Neural progenitor cell (in vitro differentiated cells): ENCODE measurements at regions not wholly inside any gene's neighbourhood (a gene's known extent, or its start where the extent isn't known, plus 50 kb on each side); places are given as distances from the start of the nearest gene placed in this dataset.
"Not testable (repeated sequence)": the region's sequence is repeated elsewhere in the genome, so short reads cannot be mapped to it uniquely, and the experiment has no call there.

ENCODE experiments used
- DNase-seq: peaks from one replicate; pipeline ENCODE4 v3.0.0-alpha.2; 2016; ENCODE audit warnings: low spot score
- H2AFZ ChIP-seq: fragments of 200-600 bp; sonication (generic); replicated peaks from 2 replicates; pipeline ENCODE4 v1.6.1; 2016; ENCODE audit warnings: antibody characterized with exemption
- H3F3A ChIP-seq: fragments of 200-600 bp; sonication (generic); 2 replicates; pipeline ENCODE4 v1.6.1; 2016; ENCODE audit warnings: antibody characterized with exemption, low read depth
- H3K27ac ChIP-seq: fragments of 200-600 bp; sonication (generic); 2 replicates; pipeline ENCODE4 v1.5.1; 2016; ENCODE audit warnings: mild to moderate bottlenecking
- H3K27me3 ChIP-seq: fragments of 200-600 bp; sonication (generic); 2 replicates; pipeline ENCODE4 v1.6.1; 2016; ENCODE audit warnings: mild to moderate bottlenecking, moderate library complexity
- H3K36me3 ChIP-seq: fragments of 200-600 bp; sonication (generic); 2 replicates; pipeline ENCODE4 v1.5.1; 2016
- H3K4me1 ChIP-seq: fragments of 200-600 bp; sonication (generic); 2 replicates; pipeline ENCODE4 v1.6.1; 2016; ENCODE audit warnings: mixed run types
- H3K4me2 ChIP-seq: fragments of 200-600 bp; sonication (generic); 2 replicates; pipeline ENCODE4 v1.6.1; 2016
- H3K4me3 ChIP-seq: fragments of 200-600 bp; sonication (generic); 2 replicates; pipeline ENCODE4 v1.5.1; 2016
- H3K79me2 ChIP-seq: fragments of 200-600 bp; sonication (generic); 2 replicates; pipeline ENCODE4 v1.6.1; 2016; ENCODE audit warnings: low read depth
- H3K9ac ChIP-seq: fragments of 200-600 bp; sonication (generic); 2 replicates; pipeline ENCODE4 v1.6.1; 2016
- H3K9me3 ChIP-seq: fragments of 200-600 bp; sonication (generic); 2 replicates; pipeline ENCODE4 v1.5.1; 2016; ENCODE audit warnings: low read depth
- H4K20me1 ChIP-seq: fragments of 200-600 bp; sonication (generic); 2 replicates; pipeline ENCODE4 v1.6.1; 2016; ENCODE audit warnings: low read depth
- H3K27ac Mint-ChIP-seq: 3 replicates; pipeline ENCODE4 v1.8.0; 2021; ENCODE audit warnings: mixed read lengths
- H3K27me3 Mint-ChIP-seq: 2 replicates; pipeline ENCODE4 v1.8.0; 2022; ENCODE audit warnings: low read depth, mild to moderate bottlenecking, inconsistent platforms, moderate library complexity, mixed read lengths; ENCODE audit not compliant: insufficient read depth
- H3K36me3 Mint-ChIP-seq: 3 replicates; pipeline ENCODE4 v1.8.0; 2021; ENCODE audit warnings: mixed read lengths
- H3K4me1 Mint-ChIP-seq: 3 replicates; pipeline ENCODE4 v1.8.0; 2021; ENCODE audit warnings: mixed read lengths
- H3K4me3 Mint-ChIP-seq: 3 replicates; pipeline ENCODE4 v1.8.0; 2021; ENCODE audit warnings: mild to moderate bottlenecking, moderate library complexity, mixed read lengths
- H3K9me3 Mint-ChIP-seq: 3 replicates; pipeline ENCODE4 v1.8.0; 2020; ENCODE audit warnings: mixed read lengths
- EZH2 ChIP-seq: fragments of 200-600 bp; sonication (generic); IDR thresholded peaks from 2 replicates; pipeline ENCODE4 v1.6.1; 2017; ENCODE audit warnings: antibody characterized with exemption, mild to moderate bottlenecking, moderate library complexity
- EZH2phosphoT487 ChIP-seq: fragments of 200-600 bp; sonication (generic); IDR thresholded peaks from 2 replicates; pipeline ENCODE4 v1.6.1; 2017; ENCODE audit warnings: antibody characterized with exemption
- TF ChIP-seq, protein P1 (sequence below): fragments of 200-600 bp; sonication (generic); IDR thresholded peaks from 2 replicates; pipeline ENCODE4 v1.5.1; 2017; ENCODE audit warnings: antibody characterized with exemption, mild to moderate bottlenecking

GRCh38 chr3:102354818-102355515, 79.8 kb upstream of the ZPLD1 start:
- DNase-seq = no peak
- no peak overlapping the region for H3K4me3 ChIP-seq
- H3K36me3 ChIP-seq = no peaks in the 10 kb centered on the region
- H3K9me3 ChIP-seq = no peaks in the 10 kb centered on the region
- H3K9me3 Mint-ChIP-seq = no peaks in the 10 kb centered on the region
- no peaks in the 10 kb centered on the region for H3K27me3 ChIP-seq
- H3K36me3 Mint-ChIP-seq = no peaks in the 10 kb centered on the region
- TF ChIP-seq EZH2phosphoT487 (no peak), EZH2 (no peak)
- TF ChIP-seq, protein P1, sequence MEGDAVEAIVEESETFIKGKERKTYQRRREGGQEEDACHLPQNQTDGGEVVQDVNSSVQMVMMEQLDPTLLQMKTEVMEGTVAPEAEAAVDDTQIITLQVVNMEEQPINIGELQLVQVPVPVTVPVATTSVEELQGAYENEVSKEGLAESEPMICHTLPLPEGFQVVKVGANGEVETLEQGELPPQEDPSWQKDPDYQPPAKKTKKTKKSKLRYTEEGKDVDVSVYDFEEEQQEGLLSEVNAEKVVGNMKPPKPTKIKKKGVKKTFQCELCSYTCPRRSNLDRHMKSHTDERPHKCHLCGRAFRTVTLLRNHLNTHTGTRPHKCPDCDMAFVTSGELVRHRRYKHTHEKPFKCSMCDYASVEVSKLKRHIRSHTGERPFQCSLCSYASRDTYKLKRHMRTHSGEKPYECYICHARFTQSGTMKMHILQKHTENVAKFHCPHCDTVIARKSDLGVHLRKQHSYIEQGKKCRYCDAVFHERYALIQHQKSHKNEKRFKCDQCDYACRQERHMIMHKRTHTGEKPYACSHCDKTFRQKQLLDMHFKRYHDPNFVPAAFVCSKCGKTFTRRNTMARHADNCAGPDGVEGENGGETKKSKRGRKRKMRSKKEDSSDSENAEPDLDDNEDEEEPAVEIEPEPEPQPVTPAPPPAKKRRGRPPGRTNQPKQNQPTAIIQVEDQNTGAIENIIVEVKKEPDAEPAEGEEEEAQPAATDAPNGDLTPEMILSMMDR = no peak
- no peaks in the 10 kb centered on the region for H3K27me3 Mint-ChIP-seq
- H3K27ac ChIP-seq = no peak overlapping the region
- no peak overlapping the region for H3K9ac ChIP-seq
- peaks cover 42% of the 10 kb centered on the region for H3K4me1 ChIP-seq
- H3K4me3 Mint-ChIP-seq = no peak overlapping the region
- H3K27ac Mint-ChIP-seq = no peak overlapping the region
- H3K4me2 ChIP-seq = no peak overlapping the region
- peaks cover 39% of the 10 kb centered on the region for H3F3A ChIP-seq
- no peak overlapping the region for H2AFZ ChIP-seq
- no peaks in the 10 kb centered on the region for H3K79me2 ChIP-seq
- peaks cover 39% of the 10 kb centered on the region for H3K4me1 Mint-ChIP-seq
- H4K20me1 ChIP-seq = no peaks in the 10 kb centered on the region

GRCh38 chr3:102356506-102356905, 78.3 kb upstream of the ZPLD1 start:
- Histone ChIP-seq H3K9ac (no peak overlapping the region), H3F3A (peaks cover 55% of the 10 kb centered on the region), H3K9me3 (no peaks in the 10 kb centered on the region), H4K20me1 (no peaks in the 10 kb centered on the region), H3K4me3 (no peak overlapping the region), H3K27ac (peak overlapping the region; percentile 88), H3K4me1 (peaks cover 57% of the 10 kb centered on the region), H3K27me3 (no peaks in the 10 kb centered on the region), H2AFZ (no peak overlapping the region), H3K79me2 (no peaks in the 10 kb centered on the region), H3K4me2 (peak overlapping the region; percentile 63), H3K36me3 (no peaks in the 10 kb centered on the region)
- no peaks in the 10 kb centered on the region for H3K9me3 Mint-ChIP-seq
- H3K27ac Mint-ChIP-seq = no peak overlapping the region
- TF ChIP-seq, protein P1 = no peak
- no peak for TF ChIP-seq EZH2phosphoT487
- TF ChIP-seq EZH2 = no peak
- H3K27me3 Mint-ChIP-seq = no peaks in the 10 kb centered on the region
- H3K4me1 Mint-ChIP-seq = peaks cover 42% of the 10 kb centered on the region
- H3K36me3 Mint-ChIP-seq = no peaks in the 10 kb centered on the region
- H3K4me3 Mint-ChIP-seq = no peak overlapping the region
- DNase-seq = no peak

DNA sequence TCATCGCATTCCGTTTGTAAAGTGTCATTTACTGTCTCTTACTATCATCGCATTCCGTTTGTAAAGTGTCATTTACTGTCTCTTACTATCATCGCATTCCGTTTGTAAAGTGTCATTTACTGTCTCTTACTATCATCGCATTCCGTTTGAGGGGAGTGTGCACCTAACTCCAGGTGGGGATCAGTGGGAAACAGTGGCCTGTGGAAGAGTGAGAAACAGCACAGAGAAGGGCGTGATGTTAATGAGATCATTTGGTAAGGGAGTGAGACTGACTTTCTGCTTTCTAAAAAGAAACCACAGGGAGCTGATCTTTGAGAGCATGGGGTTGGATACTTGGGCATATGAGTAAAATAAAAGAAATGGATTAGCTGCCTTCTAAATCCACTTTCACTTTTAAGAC, 77.5 kb upstream of the ZPLD1 start:
- H3K9me3 ChIP-seq, H3K27me3 Mint-ChIP-seq: not testable (repeated sequence)

DNA sequence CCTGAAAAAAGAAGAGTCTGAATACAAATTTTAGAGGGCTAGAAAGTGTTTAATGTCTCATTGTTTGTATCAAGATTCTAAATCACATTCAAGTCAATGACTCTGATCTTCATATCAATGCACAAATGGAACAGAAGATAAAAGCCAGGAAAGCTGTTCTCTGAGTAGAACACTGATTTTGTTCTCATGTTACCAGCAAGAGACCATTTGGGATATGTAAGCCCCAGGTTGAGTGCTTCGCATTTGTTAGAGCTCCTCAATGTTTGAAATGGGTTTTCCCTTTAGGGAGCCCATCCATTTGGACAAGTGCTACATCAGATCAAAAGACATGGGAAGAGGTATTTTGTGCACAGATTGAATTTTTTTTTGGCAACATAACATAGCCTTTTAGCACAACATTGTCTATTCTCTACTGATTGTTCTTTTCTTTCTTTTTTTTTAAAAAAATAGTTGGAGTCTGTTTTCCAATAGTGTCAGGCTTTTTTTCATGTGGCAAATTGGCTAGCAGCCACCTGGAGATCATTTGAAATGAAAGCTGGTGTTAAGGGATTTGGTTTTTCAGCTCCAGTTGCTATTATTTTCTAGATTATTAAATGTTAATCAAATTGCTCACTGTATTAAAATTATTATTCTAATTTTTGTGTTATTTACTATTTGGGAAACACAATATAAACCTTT, 74.5 kb upstream of the ZPLD1 start:
- Histone ChIP-seq H2AFZ (peak overlapping the region; percentile 65), H3K36me3 (no peaks in the 10 kb centered on the region), H3K27me3 (no peaks in the 10 kb centered on the region), H3K9me3 (peaks cover 12% of the 10 kb centered on the region), H3K4me2 (peak overlapping the region; percentile 65), H3K27ac (peak overlapping the region; percentile 92), H3K79me2 (no peaks in the 10 kb centered on the region), H3F3A (peaks cover 60% of the 10 kb centered on the region), H3K4me1 (peaks cover 62% of the 10 kb centered on the region), H4K20me1 (no peaks in the 10 kb centered on the region), H3K4me3 (peak overlapping the region; percentile 15), H3K9ac (no peak overlapping the region)
- peaks cover 15% of the 10 kb centered on the region for H3K9me3 Mint-ChIP-seq
- H3K27me3 Mint-ChIP-seq = peaks cover 2% of the 10 kb centered on the region
- TF ChIP-seq, protein P1 = no peak
- no peak for TF ChIP-seq EZH2phosphoT487
- TF ChIP-seq EZH2 = no peak
- peaks cover 3% of the 10 kb centered on the region for H3K36me3 Mint-ChIP-seq
- DNase-seq = peak; percentile 27
- no peak overlapping the region for H3K4me3 Mint-ChIP-seq
- H3K4me1 Mint-ChIP-seq = peaks cover 37% of the 10 kb centered on the region
- H3K27ac Mint-ChIP-seq = no peak overlapping the region

More for the DNA sequence above, 77.5 kb upstream of the ZPLD1 start:
- H3K79me2 ChIP-seq, H3K36me3 ChIP-seq, H3K4me3 Mint-ChIP-seq, H3K9me3 Mint-ChIP-seq, H3K9ac ChIP-seq, H3K36me3 Mint-ChIP-seq, H2AFZ ChIP-seq, H3K27me3 ChIP-seq, H4K20me1 ChIP-seq: not testable (repeated sequence)
- Mint-ChIP-seq H3K27ac (peak overlapping the region; percentile 58), H3K4me1 (peaks cover 40% of the 10 kb centered on the region)
- Histone ChIP-seq H3K27ac (peak overlapping the region; percentile 88), H3K4me3 (peak overlapping the region; percentile 6), H3K4me2 (peak overlapping the region; percentile 63), H3F3A (peaks cover 60% of the 10 kb centered on the region), H3K4me1 (peaks cover 62% of the 10 kb centered on the region)
- peak; percentile 33 for DNase-seq
